ENCODE measurements at regions not wholly inside any gene's neighbourhood (a gene's known extent, or its start where the extent isn't known, plus 50 kb on each side); places are given as distances from the start of the nearest gene placed in this dataset.

DNA sequence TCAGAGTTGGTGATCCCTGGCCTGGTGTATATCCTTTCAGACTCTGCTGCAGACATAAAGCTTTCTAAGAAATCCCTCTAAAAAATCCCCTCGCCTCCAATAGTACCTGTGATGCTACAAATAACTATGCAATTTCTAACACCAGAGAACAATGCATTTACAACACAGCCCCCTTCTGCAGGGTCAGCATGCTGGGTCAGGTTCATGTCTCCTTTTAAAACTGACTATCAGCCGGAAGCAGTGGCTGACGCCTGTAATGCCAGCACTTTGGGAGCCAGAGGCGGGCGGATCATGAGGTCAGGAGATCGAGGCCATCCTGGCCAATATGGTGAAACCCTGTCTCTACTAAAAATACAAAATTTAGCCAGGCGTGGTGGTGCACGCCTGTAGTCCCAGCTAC lies 77.0 kb upstream of the SPATA12 start:
- TF ChIP-seq CTCF (IDR thresholded peaks at IDR 0.05), result no peak
- no peak for TF ChIP-seq PREB (CRISPR knock-in tag; IDR thresholded peaks at IDR 0.05; ENCODE audit: borderline replicate concordance)
- no peak for TF ChIP-seq ETV6 (CRISPR knock-in tag; IDR thresholded peaks at IDR 0.05)
- TF ChIP-seq RELA (CRISPR knock-in tag; IDR thresholded peaks at IDR 0.05; ENCODE audit: borderline replicate concordance), result no peak
- TF ChIP-seq CREB1 (CRISPR knock-in tag; IDR thresholded peaks at IDR 0.05), result no peak
- no peak for TF ChIP-seq NFYB (CRISPR knock-in tag; conservative IDR thresholded peaks at IDR 0.05; ENCODE audit: low read depth)
- TF ChIP-seq, protein P1, sequence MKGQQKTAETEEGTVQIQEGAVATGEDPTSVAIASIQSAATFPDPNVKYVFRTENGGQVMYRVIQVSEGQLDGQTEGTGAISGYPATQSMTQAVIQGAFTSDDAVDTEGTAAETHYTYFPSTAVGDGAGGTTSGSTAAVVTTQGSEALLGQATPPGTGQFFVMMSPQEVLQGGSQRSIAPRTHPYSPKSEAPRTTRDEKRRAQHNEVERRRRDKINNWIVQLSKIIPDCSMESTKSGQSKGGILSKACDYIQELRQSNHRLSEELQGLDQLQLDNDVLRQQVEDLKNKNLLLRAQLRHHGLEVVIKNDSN (CRISPR knock-in tag; IDR thresholded peaks at IDR 0.05), result no peak
